NB4 (cell line): ENCODE measurements at regions not wholly inside any gene's neighbourhood (a gene's known extent, or its start where the extent isn't known, plus 50 kb on each side); places are given as distances from the start of the nearest gene placed in this dataset.

Experiments
- DNase-seq: peaks from one replicate; pipeline ENCODE4 v3.0.0; 2010; ENCODE audit warnings: low read depth
- H3K4me3 ChIP-seq: one replicate; pipeline ENCODE4 v1.5.1; 2011; ENCODE audit warnings: mild to moderate bottlenecking, low read depth, low read length, moderate library complexity
- CTCF ChIP-seq: IDR thresholded peaks from one replicate; pipeline ENCODE4 v1.5.1; 2012; ENCODE audit warnings: low read depth, low read length
- MAX ChIP-seq: IDR thresholded peaks from 2 replicates; pipeline ENCODE4 v1.6.1; 2011; ENCODE audit warnings: low read depth, low read length
- MYC ChIP-seq: IDR thresholded peaks from 2 replicates; pipeline ENCODE4 v1.6.1; 2011; ENCODE audit warnings: low read depth, low read length
- POLR2A ChIP-seq: IDR thresholded peaks from 2 replicates; pipeline ENCODE4 v1.6.1; 2011; ENCODE audit warnings: mild to moderate bottlenecking; ENCODE audit not compliant: insufficient read length; ENCODE audit errors: extremely low read depth

GRCh38 chr20:60990061-60990460 is 262.0 kb upstream of the CDH4 start:
- H3K4me3 ChIP-seq = no peak overlapping the region
- TF ChIP-seq MAX (no peak), POLR2A (no peak), CTCF (no peak), MYC (no peak)
- no peak for DNase-seq

GRCh38 chr20:60990643-60991042 is 261.4 kb upstream of the CDH4 start:
- H3K4me3 ChIP-seq = no peak overlapping the region
- no peak for TF ChIP-seq POLR2A
- no peak for TF ChIP-seq MAX
- TF ChIP-seq MYC = no peak
- no peak for TF ChIP-seq CTCF
- no peak for DNase-seq

- DNase-seq = peak; percentile 15
- TF ChIP-seq MAX = no peak
- peak; percentile 38 for TF ChIP-seq CTCF
- TF ChIP-seq POLR2A = no peak
- H3K4me3 ChIP-seq = no peak overlapping the region
Observed at GRCh38 chr20:60993433-60994044, 258.5 kb upstream of the CDH4 start.

- no peak for DNase-seq
Observed at GRCh38 chr20:60999250-60999649, 252.8 kb upstream of the CDH4 start.

GRCh38 chr20:61002090-61002489 is 250.0 kb upstream of the CDH4 start:
- DNase-seq = no peak
- H3K4me3 ChIP-seq = no peak overlapping the region
- TF ChIP-seq MAX (no peak), CTCF (no peak), POLR2A (no peak), MYC (no peak)

More at GRCh38 chr20:60999250-60999649, 252.8 kb upstream of the CDH4 start:
- H3K4me3 ChIP-seq = no peak overlapping the region
- TF ChIP-seq POLR2A (no peak), CTCF (no peak), MAX (no peak), MYC (no peak)
